ENCODE measurements at regions not wholly inside any gene's neighbourhood (a gene's known extent, or its start where the extent isn't known, plus 50 kb on each side); places are given as distances from the start of the nearest gene placed in this dataset.

DNA sequence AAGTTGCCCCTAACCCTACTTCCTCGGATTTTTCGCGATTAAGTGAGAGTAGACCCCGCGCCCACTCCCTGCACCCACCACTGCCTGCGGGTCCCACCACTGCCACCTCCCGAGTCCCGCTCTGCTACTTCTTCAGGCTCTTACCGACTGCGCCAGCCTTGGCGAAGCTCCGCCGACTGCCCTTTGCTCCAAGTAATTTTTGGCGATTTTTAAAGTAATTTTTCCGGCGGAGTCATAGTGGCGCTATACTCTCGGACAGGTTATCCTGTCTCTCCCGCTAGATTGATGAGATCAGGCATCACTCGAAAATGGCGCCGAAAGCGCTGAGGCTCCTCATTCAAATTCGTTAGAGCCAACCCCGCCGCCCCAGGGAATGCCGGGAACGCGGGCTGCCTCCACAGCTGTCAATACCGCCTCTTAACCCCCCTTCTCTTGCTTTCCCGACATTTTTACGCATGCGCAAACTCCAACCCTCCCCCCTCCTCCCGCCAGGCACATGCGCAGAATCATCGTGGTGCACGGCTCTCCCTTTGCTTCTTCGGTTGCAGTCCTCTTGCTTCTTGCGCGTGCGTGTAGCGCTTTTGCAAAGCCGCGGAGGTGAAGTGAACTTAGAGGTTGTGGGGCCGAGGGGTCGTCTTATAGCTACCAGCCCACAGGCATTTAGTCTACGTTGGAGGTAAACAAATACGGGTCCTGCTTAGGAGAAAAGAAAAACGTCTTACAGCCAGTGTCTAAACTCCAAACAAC lies 66.6 kb downstream of the KCNRG start:
- Histone ChIP-seq H3K27me3 (ENCODE audit: insufficient read depth, low read length, poor library complexity) (no peaks in the 10 kb centered on the region), H3K27ac (ENCODE audit: low read depth, low read length) (peak overlapping the region; percentile 96), H2AK5ac (ENCODE audit: low read length) (no peak overlapping the region), H2BK120ac (ENCODE audit: low read depth, low read length) (peak overlapping the region; percentile 31), H3K9ac (ENCODE audit: low read length) (peak overlapping the region; percentile 93), H3K4me3 (ENCODE audit: low read length) (peak overlapping the region; percentile 89), H2BK5ac (ENCODE audit: low read length) (peak overlapping the region; percentile 80), H3K56ac (ENCODE audit: low read length) (peak overlapping the region; percentile 93), H3K23ac (ENCODE audit: low read length) (peak overlapping the region; percentile 86), H3K18ac (ENCODE audit: low read length) (peak overlapping the region; percentile 94), H3K79me2 (ENCODE audit: control insufficient read depth, insufficient read depth, low read length) (peaks cover 16% of the 10 kb centered on the region), H3K4me1 (ENCODE audit: control insufficient read depth, low read depth, low read length) (peaks cover 2% of the 10 kb centered on the region), H2BK15ac (replicated peaks; ENCODE audit: low read depth) (no peak overlapping the region), H4K8ac (ENCODE audit: low read depth, low read length) (no peak overlapping the region), H4K5ac (ENCODE audit: low read length) (no peak overlapping the region), H3K4ac (ENCODE audit: low read depth, low read length) (peak overlapping the region; percentile 92), H3K79me1 (ENCODE audit: low read length) (peaks cover 2% of the 10 kb centered on the region), H3K4me2 (ENCODE audit: low read length) (peak overlapping the region; percentile 99), H3K36me3 (ENCODE audit: control insufficient read depth, insufficient read depth, low read length) (no peaks in the 10 kb centered on the region)
- WGBS (ENCODE audit: extremely low coverage, insufficient coverage, low lambda C conversion rate), result no CpG with 5 or more reads among the region's 49 CpGs
- peak; percentile 99 for DNase-seq

DNA sequence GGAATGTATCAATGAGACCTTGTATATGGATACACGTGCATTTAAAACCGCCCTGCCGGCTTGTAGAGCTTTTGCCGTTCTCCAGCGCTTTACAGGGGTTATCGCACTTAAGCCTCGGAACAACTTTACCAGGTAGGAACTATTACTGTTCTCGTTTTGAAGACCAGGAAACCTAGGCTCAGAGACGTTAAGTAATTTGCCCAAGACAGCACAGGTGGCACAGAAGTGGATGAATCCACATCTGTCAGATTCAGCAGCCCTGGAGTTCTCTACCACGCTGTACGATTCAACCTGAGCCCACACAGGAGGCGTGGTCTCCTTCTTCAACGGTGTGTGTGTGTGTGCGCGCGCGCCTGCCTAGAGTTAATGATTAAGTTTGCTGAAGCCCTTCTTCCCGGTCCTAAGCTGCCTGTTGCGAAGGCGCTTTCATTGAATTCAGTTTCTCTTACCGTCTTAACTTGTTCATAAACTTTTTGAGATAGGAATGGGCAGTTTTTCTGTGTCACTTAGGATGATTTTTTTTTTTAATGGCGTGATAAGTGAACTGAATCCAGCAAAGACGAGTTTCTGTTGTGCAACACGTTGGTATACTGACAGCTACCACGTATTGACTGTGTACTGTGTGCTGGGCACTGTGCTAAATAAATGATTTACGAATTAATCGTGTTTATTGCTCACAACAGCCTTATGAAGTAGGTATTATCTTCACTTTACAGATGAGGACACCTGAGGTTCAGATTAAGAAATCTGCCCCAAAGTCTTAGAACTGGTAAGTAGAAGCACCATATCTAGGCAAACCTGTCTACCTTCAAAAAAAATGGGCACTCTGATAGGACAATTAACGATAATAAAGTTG lies 67.4 kb downstream of the KCNRG start:
- Histone ChIP-seq H3K4me2 (ENCODE audit: low read length) (peak overlapping the region; percentile 99), H2BK5ac (ENCODE audit: low read length) (no peak overlapping the region), H3K27me3 (ENCODE audit: insufficient read depth, low read length, poor library complexity) (no peaks in the 10 kb centered on the region), H3K9ac (ENCODE audit: low read length) (peak overlapping the region; percentile 89), H2BK120ac (ENCODE audit: low read depth, low read length) (no peak overlapping the region), H4K8ac (ENCODE audit: low read depth, low read length) (no peak overlapping the region), H3K4ac (ENCODE audit: low read depth, low read length) (peak overlapping the region; percentile 40), H3K27ac (ENCODE audit: low read depth, low read length) (no peak overlapping the region), H3K79me2 (ENCODE audit: control insufficient read depth, insufficient read depth, low read length) (peaks cover 16% of the 10 kb centered on the region), H3K23ac (ENCODE audit: low read length) (no peak overlapping the region), H3K56ac (ENCODE audit: low read length) (peak overlapping the region; percentile 61), H2BK15ac (replicated peaks; ENCODE audit: low read depth) (no peak overlapping the region), H3K36me3 (ENCODE audit: control insufficient read depth, insufficient read depth, low read length) (no peaks in the 10 kb centered on the region), H3K79me1 (ENCODE audit: low read length) (peaks cover 2% of the 10 kb centered on the region), H3K4me1 (ENCODE audit: control insufficient read depth, low read depth, low read length) (peaks cover 2% of the 10 kb centered on the region), H3K4me3 (ENCODE audit: low read length) (peak overlapping the region; percentile 89), H3K18ac (ENCODE audit: low read length) (peak overlapping the region; percentile 25), H4K5ac (ENCODE audit: low read length) (no peak overlapping the region), H2AK5ac (ENCODE audit: low read length) (no peak overlapping the region)
- WGBS (ENCODE audit: extremely low coverage, insufficient coverage, low lambda C conversion rate), result no CpG with 5 or more reads among the region's 28 CpGs
- DNase-seq, result peak; percentile 91

DNA sequence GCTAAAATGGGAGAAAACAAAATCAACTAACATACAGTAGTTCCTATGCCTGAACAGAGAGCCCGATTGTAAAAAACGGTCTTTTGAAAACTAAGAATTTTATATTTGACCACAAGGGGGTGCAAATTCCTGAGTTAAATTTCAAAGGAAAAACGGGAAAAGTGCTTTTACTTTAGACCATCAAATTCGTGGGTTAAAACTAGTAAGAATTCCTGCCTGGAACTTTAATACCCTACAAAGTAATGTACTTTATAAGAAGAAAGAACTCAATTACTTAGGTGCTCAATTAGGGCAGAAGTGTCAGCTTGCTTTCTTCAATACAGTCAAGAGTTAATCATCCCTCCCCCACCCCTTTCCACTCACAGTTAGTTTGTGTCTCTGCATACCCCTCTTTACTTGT lies 69.8 kb downstream of the KCNRG start:
- peaks cover 2% of the 10 kb centered on the region for H3K4me1 ChIP-seq (ENCODE audit: control insufficient read depth, low read depth, low read length)
- H3K79me1 ChIP-seq (ENCODE audit: low read length), result peaks cover 2% of the 10 kb centered on the region
- no peak overlapping the region for H3K4me3 ChIP-seq (ENCODE audit: low read length)
- H3K4me2 ChIP-seq (ENCODE audit: low read length), result no peak overlapping the region
- H3K56ac ChIP-seq (ENCODE audit: low read length), result no peak overlapping the region
- H3K36me3 ChIP-seq (ENCODE audit: control insufficient read depth, insufficient read depth, low read length), result no peaks in the 10 kb centered on the region
- no peak overlapping the region for H3K4ac ChIP-seq (ENCODE audit: low read depth, low read length)
- H3K27me3 ChIP-seq (ENCODE audit: insufficient read depth, low read length, poor library complexity), result no peaks in the 10 kb centered on the region
- no peak overlapping the region for H2BK5ac ChIP-seq (ENCODE audit: low read length)
- peaks cover 11% of the 10 kb centered on the region for H3K79me2 ChIP-seq (ENCODE audit: control insufficient read depth, insufficient read depth, low read length)
- no peak overlapping the region for H2AK5ac ChIP-seq (ENCODE audit: low read length)
- H4K5ac ChIP-seq (ENCODE audit: low read length), result no peak overlapping the region
- DNase-seq, result peak; percentile 40
- no peak overlapping the region for H2BK15ac ChIP-seq (replicated peaks; ENCODE audit: low read depth)
- WGBS (ENCODE audit: extremely low coverage, insufficient coverage, low lambda C conversion rate), result no CpG with 5 or more reads among the region's 4 CpGs
- H3K18ac ChIP-seq (ENCODE audit: low read length), result no peak overlapping the region
- H3K23ac ChIP-seq (ENCODE audit: low read length), result no peak overlapping the region
- H3K9ac ChIP-seq (ENCODE audit: low read length), result no peak overlapping the region
- no peak overlapping the region for H2BK120ac ChIP-seq (ENCODE audit: low read depth, low read length)
- no peak overlapping the region for H4K8ac ChIP-seq (ENCODE audit: low read depth, low read length)
- no peak overlapping the region for H3K27ac ChIP-seq (ENCODE audit: low read depth, low read length)

DNA sequence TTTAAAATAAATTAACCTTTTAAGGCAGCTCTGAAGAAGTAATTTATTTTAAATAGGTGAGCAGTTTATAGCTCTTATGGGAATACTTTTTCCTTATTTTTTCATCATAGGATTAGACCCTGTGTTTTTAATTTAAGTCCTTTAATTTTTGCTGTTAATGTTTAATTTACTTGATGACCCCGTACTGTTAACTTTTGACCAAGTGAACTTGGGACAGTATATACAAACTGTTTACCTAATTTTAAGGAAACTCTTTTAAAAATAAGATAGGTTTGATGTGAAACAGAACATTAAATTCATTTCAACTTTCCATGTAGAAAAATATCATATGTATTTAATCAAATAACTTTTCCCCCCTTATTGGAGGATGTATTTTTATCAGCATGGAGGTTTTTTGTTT lies 74.4 kb downstream of the KCNRG start:
- Histone ChIP-seq H3K4ac (ENCODE audit: low read depth, low read length) (no peak overlapping the region), H3K4me3 (ENCODE audit: low read length) (no peak overlapping the region), H3K79me1 (ENCODE audit: low read length) (no peaks in the 10 kb centered on the region), H2BK15ac (replicated peaks; ENCODE audit: low read depth) (no peak overlapping the region), H2BK120ac (ENCODE audit: low read depth, low read length) (no peak overlapping the region), H3K79me2 (ENCODE audit: control insufficient read depth, insufficient read depth, low read length) (no peaks in the 10 kb centered on the region), H2BK5ac (ENCODE audit: low read length) (no peak overlapping the region), H3K18ac (ENCODE audit: low read length) (no peak overlapping the region), H3K56ac (ENCODE audit: low read length) (no peak overlapping the region), H3K27me3 (ENCODE audit: insufficient read depth, low read length, poor library complexity) (no peaks in the 10 kb centered on the region), H3K23ac (ENCODE audit: low read length) (no peak overlapping the region), H4K8ac (ENCODE audit: low read depth, low read length) (no peak overlapping the region), H4K5ac (ENCODE audit: low read length) (no peak overlapping the region), H3K27ac (ENCODE audit: low read depth, low read length) (no peak overlapping the region), H3K36me3 (ENCODE audit: control insufficient read depth, insufficient read depth, low read length) (no peaks in the 10 kb centered on the region), H3K4me2 (ENCODE audit: low read length) (no peak overlapping the region), H3K9ac (ENCODE audit: low read length) (no peak overlapping the region), H2AK5ac (ENCODE audit: low read length) (no peak overlapping the region), H3K4me1 (ENCODE audit: control insufficient read depth, low read depth, low read length) (no peaks in the 10 kb centered on the region)
- no CpG with 5 or more reads among the region's 1 CpG for WGBS (ENCODE audit: extremely low coverage, insufficient coverage, low lambda C conversion rate)
- no peak for DNase-seq

DNA sequence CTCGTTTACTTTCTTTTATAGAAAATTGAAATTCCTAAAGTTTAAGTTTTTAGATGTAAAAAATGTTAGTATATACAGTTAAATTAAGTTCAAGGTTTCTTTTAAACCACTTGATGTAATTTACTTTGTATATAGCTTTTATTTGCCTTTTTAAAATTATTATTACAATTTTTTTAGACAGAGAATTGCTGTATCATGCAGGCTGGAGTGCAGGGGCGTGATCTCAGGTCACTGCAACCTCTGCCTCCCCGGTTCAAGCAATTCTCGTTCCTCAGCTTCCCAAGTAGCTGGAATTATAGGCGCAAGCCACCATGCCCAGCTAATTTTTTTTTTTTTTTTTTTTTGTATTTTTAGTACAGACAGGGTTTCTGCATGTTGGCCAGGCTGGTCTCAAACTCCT lies 75.0 kb downstream of the KCNRG start:
- Histone ChIP-seq H2BK120ac (ENCODE audit: low read depth, low read length) (no peak overlapping the region), H2AK5ac (ENCODE audit: low read length) (no peak overlapping the region), H3K4me1 (ENCODE audit: control insufficient read depth, low read depth, low read length) (no peaks in the 10 kb centered on the region), H2BK15ac (replicated peaks; ENCODE audit: low read depth) (no peak overlapping the region), H4K5ac (ENCODE audit: low read length) (no peak overlapping the region), H3K18ac (ENCODE audit: low read length) (no peak overlapping the region), H3K23ac (ENCODE audit: low read length) (no peak overlapping the region), H3K4me3 (ENCODE audit: low read length) (no peak overlapping the region), H4K8ac (ENCODE audit: low read depth, low read length) (no peak overlapping the region), H3K4ac (ENCODE audit: low read depth, low read length) (no peak overlapping the region), H3K27me3 (ENCODE audit: insufficient read depth, low read length, poor library complexity) (no peaks in the 10 kb centered on the region), H3K27ac (ENCODE audit: low read depth, low read length) (no peak overlapping the region), H2BK5ac (ENCODE audit: low read length) (no peak overlapping the region), H3K79me1 (ENCODE audit: low read length) (no peaks in the 10 kb centered on the region), H3K79me2 (ENCODE audit: control insufficient read depth, insufficient read depth, low read length) (no peaks in the 10 kb centered on the region), H3K9ac (ENCODE audit: low read length) (no peak overlapping the region), H3K36me3 (ENCODE audit: control insufficient read depth, insufficient read depth, low read length) (no peaks in the 10 kb centered on the region), H3K56ac (ENCODE audit: low read length) (no peak overlapping the region), H3K4me2 (ENCODE audit: low read length) (no peak overlapping the region)
- DNase-seq, result no peak
- WGBS (ENCODE audit: extremely low coverage, insufficient coverage, low lambda C conversion rate), result no CpG with 5 or more reads among the region's 5 CpGs
